Thyroid gland (tissue), 4 donors: ENCODE measurements at regions not wholly inside any gene's neighbourhood (a gene's known extent, or its start where the extent isn't known, plus 50 kb on each side); places are given as distances from the start of the nearest gene placed in this dataset.

Experiments used
- POLR2A ChIP-seq, 2 donors: fragments of 450-650 bp; IDR thresholded peaks; one replicate each; pipeline ENCODE4 v1.6.1; 2017; ENCODE audit warnings: antibody characterized with exemption in 2 of 2, mild to moderate bottlenecking in 2 of 2, moderate library complexity in 1 of 2
- TF ChIP-seq, protein P1 (sequence below), 6 experiments: fragments of 200-600 bp in 3 of 6; fragments of 450-650 bp in 3 of 6; sonication (generic) in 3 of 6; IDR thresholded peaks; one replicate each; pipeline ENCODE4 v1.5.1; 2016 to 2019; ENCODE audit warnings: antibody characterized with exemption in 6 of 6, mild to moderate bottlenecking in 2 of 6, inconsistent platforms in 1 of 6, moderate library complexity in 1 of 6

DNA sequence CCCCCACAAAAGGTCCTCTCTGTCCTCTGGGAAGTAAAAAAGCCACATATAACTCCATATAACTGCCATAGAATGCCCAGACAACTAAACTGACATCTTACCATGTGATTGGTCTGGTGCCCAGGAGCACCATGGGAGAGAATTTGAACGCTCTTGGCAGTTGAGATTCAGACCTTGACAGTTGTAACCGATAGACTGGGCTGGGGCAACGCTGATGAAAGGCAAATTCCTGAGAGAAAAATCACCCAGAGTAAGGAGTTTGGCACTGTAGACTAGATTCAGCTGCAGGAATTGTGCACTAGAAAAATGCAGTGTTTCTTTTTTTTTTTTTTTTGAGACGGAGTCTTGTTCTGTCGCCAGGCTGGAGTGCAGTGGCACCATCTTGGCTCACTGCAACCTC lies 240.5 kb downstream of the SOX2 start:
- no peak for TF ChIP-seq POLR2A (IDR thresholded peaks at IDR 0.05)
- TF ChIP-seq, protein P1, sequence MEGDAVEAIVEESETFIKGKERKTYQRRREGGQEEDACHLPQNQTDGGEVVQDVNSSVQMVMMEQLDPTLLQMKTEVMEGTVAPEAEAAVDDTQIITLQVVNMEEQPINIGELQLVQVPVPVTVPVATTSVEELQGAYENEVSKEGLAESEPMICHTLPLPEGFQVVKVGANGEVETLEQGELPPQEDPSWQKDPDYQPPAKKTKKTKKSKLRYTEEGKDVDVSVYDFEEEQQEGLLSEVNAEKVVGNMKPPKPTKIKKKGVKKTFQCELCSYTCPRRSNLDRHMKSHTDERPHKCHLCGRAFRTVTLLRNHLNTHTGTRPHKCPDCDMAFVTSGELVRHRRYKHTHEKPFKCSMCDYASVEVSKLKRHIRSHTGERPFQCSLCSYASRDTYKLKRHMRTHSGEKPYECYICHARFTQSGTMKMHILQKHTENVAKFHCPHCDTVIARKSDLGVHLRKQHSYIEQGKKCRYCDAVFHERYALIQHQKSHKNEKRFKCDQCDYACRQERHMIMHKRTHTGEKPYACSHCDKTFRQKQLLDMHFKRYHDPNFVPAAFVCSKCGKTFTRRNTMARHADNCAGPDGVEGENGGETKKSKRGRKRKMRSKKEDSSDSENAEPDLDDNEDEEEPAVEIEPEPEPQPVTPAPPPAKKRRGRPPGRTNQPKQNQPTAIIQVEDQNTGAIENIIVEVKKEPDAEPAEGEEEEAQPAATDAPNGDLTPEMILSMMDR (IDR thresholded peaks at IDR 0.05) = no peak
